ENCODE measurements at regions not wholly inside any gene's neighbourhood (a gene's known extent, or its start where the extent isn't known, plus 50 kb on each side); places are given as distances from the start of the nearest gene placed in this dataset.

DNA sequence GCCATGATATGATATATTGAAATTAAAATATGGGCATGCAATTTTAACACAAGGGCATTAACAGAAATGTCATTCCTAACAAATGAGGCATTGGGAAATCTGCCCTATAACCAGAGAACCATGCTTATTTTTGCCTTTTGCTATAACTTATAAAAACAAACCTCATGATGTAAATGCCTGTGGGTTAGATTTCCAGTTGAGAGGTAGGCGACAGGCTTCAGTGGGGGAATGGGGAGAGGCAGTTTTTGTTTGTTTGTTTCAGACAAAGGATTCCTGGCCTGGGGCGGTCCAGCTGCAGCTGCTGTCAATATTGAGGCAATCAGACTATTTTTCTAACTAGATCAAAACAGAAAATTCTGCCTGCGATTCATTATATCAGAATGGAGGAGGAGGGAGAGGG, 490.4 kb upstream of the CFAP20DC start:
- H3K27ac ChIP-seq (replicated peaks in 1 of 4) = no peak overlapping the region
- intact Hi-C loops (cut with DNase I) = no loop called here
- 67% methylated on average over 3 of the region's 3 CpGs for WGBS
- no peaks in the 10 kb centered on the region for H3K9me3 ChIP-seq
- H3K36me3 ChIP-seq = no peaks in the 10 kb centered on the region
- TF ChIP-seq POLR2A (IDR thresholded peaks at IDR 0.05; ENCODE audit: low read depth) (no peak), POLR2AphosphoS5 (IDR thresholded peaks at IDR 0.05) (no peak), EP300 (IDR thresholded peaks at IDR 0.05) (no peak)
- TF ChIP-seq, protein P1, sequence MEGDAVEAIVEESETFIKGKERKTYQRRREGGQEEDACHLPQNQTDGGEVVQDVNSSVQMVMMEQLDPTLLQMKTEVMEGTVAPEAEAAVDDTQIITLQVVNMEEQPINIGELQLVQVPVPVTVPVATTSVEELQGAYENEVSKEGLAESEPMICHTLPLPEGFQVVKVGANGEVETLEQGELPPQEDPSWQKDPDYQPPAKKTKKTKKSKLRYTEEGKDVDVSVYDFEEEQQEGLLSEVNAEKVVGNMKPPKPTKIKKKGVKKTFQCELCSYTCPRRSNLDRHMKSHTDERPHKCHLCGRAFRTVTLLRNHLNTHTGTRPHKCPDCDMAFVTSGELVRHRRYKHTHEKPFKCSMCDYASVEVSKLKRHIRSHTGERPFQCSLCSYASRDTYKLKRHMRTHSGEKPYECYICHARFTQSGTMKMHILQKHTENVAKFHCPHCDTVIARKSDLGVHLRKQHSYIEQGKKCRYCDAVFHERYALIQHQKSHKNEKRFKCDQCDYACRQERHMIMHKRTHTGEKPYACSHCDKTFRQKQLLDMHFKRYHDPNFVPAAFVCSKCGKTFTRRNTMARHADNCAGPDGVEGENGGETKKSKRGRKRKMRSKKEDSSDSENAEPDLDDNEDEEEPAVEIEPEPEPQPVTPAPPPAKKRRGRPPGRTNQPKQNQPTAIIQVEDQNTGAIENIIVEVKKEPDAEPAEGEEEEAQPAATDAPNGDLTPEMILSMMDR (IDR thresholded peaks at IDR 0.05) = no peak
- no peak overlapping the region for H3K4me3 ChIP-seq
- H3K4me1 ChIP-seq = peaks cover 7 to 28% (median 23%) of the 10 kb centered on the region in 4 donors
- no peaks in the 10 kb centered on the region for H3K27me3 ChIP-seq
- DNase-seq (ENCODE audit: extremely low spot score) = no peak

DNA sequence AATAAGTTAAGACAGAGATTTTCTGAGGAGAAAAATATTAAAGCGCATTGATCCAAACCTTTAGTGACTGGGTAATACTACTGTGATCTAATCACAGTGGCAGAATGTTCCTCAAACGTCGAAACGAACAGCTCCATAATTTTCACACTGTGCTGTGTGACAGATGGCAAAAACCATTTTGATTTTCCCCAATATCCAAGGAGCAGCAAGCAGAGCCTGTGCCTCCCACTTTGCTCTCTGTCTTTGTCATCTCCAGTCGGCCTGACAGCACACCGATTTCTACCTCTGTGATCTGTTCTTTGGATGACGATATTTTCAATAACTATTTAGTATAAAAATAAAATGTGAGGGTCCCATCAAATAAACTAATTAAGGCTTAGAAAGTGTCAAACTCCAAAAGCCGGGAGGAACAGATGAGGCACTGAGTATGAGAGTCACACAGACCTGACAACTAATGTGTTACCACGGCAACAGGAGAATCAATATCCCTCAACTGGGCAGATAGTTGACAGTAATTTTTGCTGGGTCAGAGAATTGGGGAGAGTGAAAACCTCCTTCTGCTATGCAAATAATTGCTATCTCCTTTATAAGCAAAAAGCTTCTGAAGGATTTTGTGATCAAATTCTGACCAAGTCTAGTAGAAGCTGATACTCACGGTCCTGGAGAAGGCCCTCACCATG, 489.1 kb upstream of the CFAP20DC start:
- no peak overlapping the region for H3K27ac ChIP-seq (replicated peaks in 1 of 4)
- H3K4me3 ChIP-seq = no peak overlapping the region
- intact Hi-C loops (cut with DNase I) = no loop called here
- no peak for DNase-seq (ENCODE audit: extremely low spot score)
- H3K36me3 ChIP-seq = no peaks in the 10 kb centered on the region
- WGBS = 91% methylated on average over 10 of the region's 10 CpGs
- peaks cover 9 to 29% (median 23%) of the 10 kb centered on the region in 4 donors for H3K4me1 ChIP-seq
- H3K27me3 ChIP-seq = no peaks in the 10 kb centered on the region
- TF ChIP-seq, protein P1 (IDR thresholded peaks at IDR 0.05) = no peak
- no peak for TF ChIP-seq POLR2AphosphoS5 (IDR thresholded peaks at IDR 0.05)
- no peak for TF ChIP-seq EP300 (IDR thresholded peaks at IDR 0.05)
- TF ChIP-seq POLR2A (IDR thresholded peaks at IDR 0.05; ENCODE audit: low read depth) = no peak
- H3K9me3 ChIP-seq = no peaks in the 10 kb centered on the region

DNA sequence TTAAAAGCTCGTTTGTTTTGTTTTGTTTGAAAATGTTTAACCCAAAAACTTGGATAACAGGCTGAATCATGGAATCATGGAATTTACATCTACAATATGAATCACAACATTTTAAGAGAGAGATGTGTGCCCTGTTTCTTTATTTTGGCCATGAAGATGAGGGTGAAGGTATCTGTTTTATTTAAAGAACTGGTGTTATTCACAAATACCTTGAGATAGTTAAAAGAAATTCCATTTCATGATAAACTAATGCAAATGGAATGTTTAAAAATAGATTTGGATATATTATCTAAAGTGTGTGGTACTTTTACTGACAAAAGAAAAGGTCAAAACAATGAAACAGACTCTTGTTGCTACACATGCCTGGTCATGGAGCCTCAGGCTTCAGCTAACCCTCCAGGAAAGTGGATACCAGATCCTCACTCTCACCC, 486.0 kb upstream of the CFAP20DC start:
- no peaks in the 10 kb centered on the region for H3K27me3 ChIP-seq
- H3K36me3 ChIP-seq = no peaks in the 10 kb centered on the region
- peak overlapping the region; percentile 29 to 58 (median 56) for H3K27ac ChIP-seq (replicated peaks in 1 of 4)
- H3K4me1 ChIP-seq = peaks cover 9 to 34% (median 25%) of the 10 kb centered on the region in 4 donors
- WGBS = 29% methylated on average over 1 of the region's 1 CpG
- H3K4me3 ChIP-seq = no peak overlapping the region
- DNase-seq (ENCODE audit: extremely low spot score) = no peak
- intact Hi-C loops (cut with DNase I) = no loop called here
- H3K9me3 ChIP-seq = no peaks in the 10 kb centered on the region
- TF ChIP-seq POLR2AphosphoS5 (IDR thresholded peaks at IDR 0.05) (no peak), EP300 (IDR thresholded peaks at IDR 0.05) (no peak), POLR2A (IDR thresholded peaks at IDR 0.05; ENCODE audit: low read depth) (no peak)
- TF ChIP-seq, protein P1 (IDR thresholded peaks at IDR 0.05) = no peak

DNA sequence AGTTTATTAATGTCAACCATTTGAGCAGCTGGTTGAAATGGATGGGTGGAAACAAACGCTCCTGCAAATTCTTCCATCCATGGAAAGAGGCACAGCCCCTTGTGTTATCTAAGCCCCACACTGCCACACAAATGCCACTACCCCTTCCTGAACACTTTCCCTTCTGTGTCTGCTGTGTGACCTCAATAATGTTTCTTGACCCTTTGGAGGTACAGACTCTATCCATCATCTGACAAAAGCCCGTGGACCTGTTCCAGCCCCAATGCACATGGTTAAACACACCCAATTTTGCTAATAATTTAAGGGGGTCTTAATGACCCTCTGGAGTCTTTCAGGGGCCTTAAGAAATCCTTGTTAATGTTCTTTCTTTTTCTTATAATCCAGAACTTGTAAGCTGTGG, 482.2 kb upstream of the CFAP20DC start:
- no peaks in the 10 kb centered on the region for H3K9me3 ChIP-seq
- H3K27me3 ChIP-seq = no peaks in the 10 kb centered on the region
- peaks cover 9 to 33% (median 18%) of the 10 kb centered on the region in 4 donors for H3K4me1 ChIP-seq
- WGBS = 64% methylated on average over 2 of the region's 2 CpGs
- intact Hi-C loops (cut with DNase I) = no loop called here
- H3K36me3 ChIP-seq = no peaks in the 10 kb centered on the region
- no peak overlapping the region for H3K4me3 ChIP-seq
- TF ChIP-seq EP300 (IDR thresholded peaks at IDR 0.05) (no peak), POLR2AphosphoS5 (IDR thresholded peaks at IDR 0.05) (no peak), POLR2A (IDR thresholded peaks at IDR 0.05; ENCODE audit: low read depth) (no peak)
- TF ChIP-seq, protein P1 (IDR thresholded peaks at IDR 0.05) = no peak
- DNase-seq (ENCODE audit: extremely low spot score) = no peak
- H3K27ac ChIP-seq (replicated peaks in 1 of 4) = no peak overlapping the region
